Trophoblast cell (in vitro differentiated cells and primary cell): ENCODE measurements at regions not wholly inside any gene's neighbourhood (a gene's known extent, or its start where the extent isn't known, plus 50 kb on each side); places are given as distances from the start of the nearest gene placed in this dataset.
"Not testable (repeated sequence)": the region's sequence is repeated elsewhere in the genome, so short reads cannot be mapped to it uniquely, and the experiment has no call there.

Experiments
- DNase-seq, 2 donors: peaks; one replicate each; pipeline ENCODE4 v3.0.0-alpha.2; 2016
- H2AFZ ChIP-seq: 2 replicates; pipeline ENCODE4 v1.6.1; 2013; ENCODE audit warnings: low read length, moderate library complexity, mild to moderate bottlenecking; ENCODE audit not compliant: insufficient read depth, poor library complexity
- H2AK5ac ChIP-seq: 2 replicates; pipeline ENCODE4 v1.6.1; 2013; ENCODE audit warnings: mild to moderate bottlenecking, low read length
- H2BK120ac ChIP-seq: 2 replicates; pipeline ENCODE4 v1.6.1; 2013; ENCODE audit warnings: low read length, mild to moderate bottlenecking, moderate library complexity; ENCODE audit not compliant: insufficient read depth, poor library complexity
- H2BK12ac ChIP-seq: 2 replicates; pipeline ENCODE4 v1.6.1; 2013; ENCODE audit warnings: mild to moderate bottlenecking, low read length, moderate library complexity
- H2BK5ac ChIP-seq: 2 replicates; pipeline ENCODE4 v1.6.1; 2013; ENCODE audit warnings: low read length, low read depth, moderate library complexity, mild to moderate bottlenecking; ENCODE audit not compliant: poor library complexity
- H3K14ac ChIP-seq: 2 replicates; pipeline ENCODE4 v1.6.1; 2013; ENCODE audit warnings: mild to moderate bottlenecking, low read length
- H3K18ac ChIP-seq: 2 replicates; pipeline ENCODE4 v1.6.1; 2013; ENCODE audit warnings: mild to moderate bottlenecking, low read length
- H3K23ac ChIP-seq: 2 replicates; pipeline ENCODE4 v1.6.1; 2013; ENCODE audit warnings: low read length
- H3K27ac ChIP-seq: 2 replicates; pipeline ENCODE4 v1.5.1; 2013; ENCODE audit warnings: low read depth, mild to moderate bottlenecking, inconsistent platforms, low read length, moderate library complexity
- H3K27me3 ChIP-seq: 2 replicates; pipeline ENCODE4 v1.6.1; 2013; ENCODE audit warnings: inconsistent platforms, mild to moderate bottlenecking, low read length, moderate library complexity; ENCODE audit not compliant: insufficient read depth
- H3K36me3 ChIP-seq, 2 experiments: 1 replicate in 1 of 2; 2 replicates in 1 of 2; pipeline ENCODE4 v1.6.1; 2013; ENCODE audit warnings: low read length in 2 of 2, mild to moderate bottlenecking in 2 of 2, moderate library complexity in 1 of 2; ENCODE audit not compliant: insufficient read depth in 2 of 2, control insufficient read depth in 1 of 2
- H3K4ac ChIP-seq: 2 replicates; pipeline ENCODE4 v1.6.1; 2013; ENCODE audit warnings: low read depth, mild to moderate bottlenecking, low read length, moderate library complexity
- H3K4me1 ChIP-seq, 2 experiments: 1 replicate in 1 of 2; 2 replicates in 1 of 2; pipeline ENCODE4 v1.6.1; 2013; ENCODE audit warnings: low read length in 2 of 2, mild to moderate bottlenecking in 2 of 2, moderate library complexity in 1 of 2; ENCODE audit not compliant: insufficient read depth in 2 of 2, control insufficient read depth in 1 of 2
- H3K4me2 ChIP-seq: 2 replicates; pipeline ENCODE4 v1.6.1; 2013; ENCODE audit warnings: inconsistent platforms, mild to moderate bottlenecking, low read length, moderate library complexity
- H3K4me3 ChIP-seq: 2 replicates; pipeline ENCODE4 v1.5.1; 2013; ENCODE audit warnings: mild to moderate bottlenecking, low read depth, low read length, inconsistent platforms
- H3K79me1 ChIP-seq: one replicate; pipeline ENCODE4 v1.6.1; 2013; ENCODE audit warnings: low read length
- H3K79me2 ChIP-seq: 2 replicates; pipeline ENCODE4 v1.6.1; 2013; ENCODE audit warnings: low read length, mild to moderate bottlenecking; ENCODE audit not compliant: control insufficient read depth, insufficient read depth, poor library complexity
- H3K9ac ChIP-seq: 2 replicates; pipeline ENCODE4 v1.6.1; 2013; ENCODE audit warnings: mild to moderate bottlenecking, low read length
- H3K9me3 ChIP-seq: 2 replicates; pipeline ENCODE4 v1.6.1; 2013; ENCODE audit warnings: low read depth, mild to moderate bottlenecking, control low read depth, inconsistent platforms, low read length; ENCODE audit not compliant: insufficient read depth
- H4K12ac ChIP-seq: 2 replicates; pipeline ENCODE4 v1.6.1; 2013; ENCODE audit warnings: low read depth, mild to moderate bottlenecking, low read length, moderate library complexity
- H4K8ac ChIP-seq: 2 replicates; pipeline ENCODE4 v1.6.1; 2013; ENCODE audit warnings: low read depth, mild to moderate bottlenecking, low read length, moderate library complexity
- H4K91ac ChIP-seq: one replicate; pipeline ENCODE4 v1.6.1; 2013; ENCODE audit warnings: low read depth, mild to moderate bottlenecking, low read length, moderate library complexity
- WGBS: extraction: QIAGEN DNeasy Blood & Tissue Kit; methylation state at CpG from one replicate; pipeline ENCODE4 v1.1.7; 2013; ENCODE audit warnings: missing lambda C conversion rate; ENCODE audit not compliant: insufficient read length, insufficient coverage; ENCODE audit errors: extremely low coverage; 5-methylcytosine and 5-hydroxymethylcytosine counted together

- no peak overlapping the region for H4K12ac ChIP-seq
- H3K9me3 ChIP-seq: peaks cover 2% of the 10 kb centered on the region
- no peak overlapping the region for H3K27ac ChIP-seq
- H3K4me2 ChIP-seq: no peak overlapping the region
- DNase-seq: no peak
- H3K23ac ChIP-seq: no peak overlapping the region
- no peak overlapping the region for H3K4me3 ChIP-seq
- no peak overlapping the region for H2BK5ac ChIP-seq
- H3K27me3 ChIP-seq: no peaks in the 10 kb centered on the region
- no peak overlapping the region for H2AFZ ChIP-seq
- peak overlapping the region; percentile 17 for H3K9ac ChIP-seq
- H2AK5ac ChIP-seq: no peak overlapping the region
- H3K4ac ChIP-seq: no peak overlapping the region
- no peaks in the 10 kb centered on the region for H3K79me1 ChIP-seq
- H3K79me2 ChIP-seq: no peaks in the 10 kb centered on the region
- H2BK120ac ChIP-seq: no peak overlapping the region
- H3K36me3 ChIP-seq: no peaks in the 10 kb centered on the region
- H3K18ac ChIP-seq: no peak overlapping the region
- no peaks in the 10 kb centered on the region for H3K4me1 ChIP-seq
- no peak overlapping the region for H4K91ac ChIP-seq
- no peak overlapping the region for H2BK12ac ChIP-seq
- H3K14ac ChIP-seq: no peak overlapping the region
- no CpG with 5 or more reads among the region's 3 CpGs for WGBS
- no peak overlapping the region for H4K8ac ChIP-seq
These were observed 79.7 kb upstream of the RUNX3 start for GRCh38 chr1:25009671-25010262.

DNA sequence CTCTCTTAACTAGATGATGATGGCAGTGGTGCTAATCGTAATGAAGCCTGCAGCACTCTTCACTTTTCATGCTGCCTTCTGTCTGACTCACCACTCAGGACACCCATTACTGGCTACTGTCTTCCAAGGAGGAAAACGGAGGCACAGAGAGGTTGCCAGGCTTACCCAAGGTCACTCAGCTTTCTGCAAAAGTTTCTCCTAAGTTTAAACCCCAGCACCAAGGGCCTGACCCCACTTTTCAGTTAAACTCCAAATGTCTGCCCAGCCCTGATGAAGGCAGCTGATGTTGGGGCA is 78.1 kb upstream of the RUNX3 start:
- no peak overlapping the region for H3K4me2 ChIP-seq
- no peak overlapping the region for H3K18ac ChIP-seq
- no peak overlapping the region for H3K9ac ChIP-seq
- H3K4ac ChIP-seq: no peak overlapping the region
- DNase-seq: peak; percentile 35 to 59
- no peak overlapping the region for H2BK120ac ChIP-seq
- H3K79me1 ChIP-seq: no peaks in the 10 kb centered on the region
- no peak overlapping the region for H2AFZ ChIP-seq
- H3K27me3 ChIP-seq: no peaks in the 10 kb centered on the region
- H2BK5ac ChIP-seq: no peak overlapping the region
- H3K79me2 ChIP-seq: no peaks in the 10 kb centered on the region
- H4K91ac ChIP-seq: no peak overlapping the region
- H3K4me3 ChIP-seq: no peak overlapping the region
- H3K27ac ChIP-seq: no peak overlapping the region
- H3K23ac ChIP-seq: no peak overlapping the region
- no peak overlapping the region for H4K8ac ChIP-seq
- H3K4me1 ChIP-seq: no peaks in the 10 kb centered on the region
- no CpG with 5 or more reads among the region's 2 CpGs for WGBS
- H2AK5ac ChIP-seq: no peak overlapping the region
- no peak overlapping the region for H2BK12ac ChIP-seq
- no peak overlapping the region for H3K14ac ChIP-seq
- no peaks in the 10 kb centered on the region for H3K36me3 ChIP-seq
- H3K9me3 ChIP-seq: peaks cover 2% of the 10 kb centered on the region
- H4K12ac ChIP-seq: no peak overlapping the region

- DNase-seq, H3K79me1 ChIP-seq, H3K4me3 ChIP-seq, H4K8ac ChIP-seq, H2AK5ac ChIP-seq, H3K14ac ChIP-seq, H3K36me3 ChIP-seq, H2AFZ ChIP-seq, H3K27me3 ChIP-seq, H3K9me3 ChIP-seq, H2BK12ac ChIP-seq, H3K9ac ChIP-seq, H4K12ac ChIP-seq, H3K4ac ChIP-seq, H3K23ac ChIP-seq, H3K27ac ChIP-seq, H3K4me1 ChIP-seq, H3K18ac ChIP-seq, H2BK5ac ChIP-seq, H3K79me2 ChIP-seq, H2BK120ac ChIP-seq, H4K91ac ChIP-seq, H3K4me2 ChIP-seq: not testable (repeated sequence)
- WGBS: no CpG with 5 or more reads among the region's 18 CpGs
These were observed 77.5 kb upstream of the RUNX3 start for GRCh38 chr1:25007390-25008191.

DNA sequence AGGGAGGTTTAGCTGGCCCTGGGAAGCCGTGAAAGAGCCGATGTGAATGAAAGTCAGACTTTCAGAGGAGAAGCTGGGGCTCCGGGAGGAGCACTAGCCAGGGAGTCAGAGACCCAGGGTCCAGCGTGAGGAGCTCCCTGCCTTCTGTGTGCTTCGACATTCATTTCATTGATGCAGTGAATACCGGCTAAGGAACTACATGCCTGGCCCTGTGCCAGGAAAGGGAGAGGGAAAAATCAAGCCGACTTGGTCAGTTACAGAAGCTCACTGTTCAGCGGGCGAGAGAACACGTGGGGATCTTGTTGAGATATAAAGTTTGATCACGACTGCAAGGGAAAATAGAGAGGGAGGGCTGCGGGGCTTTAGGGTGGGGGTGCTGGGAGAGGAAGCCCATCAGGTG is 76.7 kb upstream of the RUNX3 start:
- H2AK5ac ChIP-seq: no peak overlapping the region
- no peak overlapping the region for H2BK120ac ChIP-seq
- DNase-seq: no peak
- H3K27me3 ChIP-seq: no peaks in the 10 kb centered on the region
- H4K12ac ChIP-seq: no peak overlapping the region
- H2BK5ac ChIP-seq: no peak overlapping the region
- no peak overlapping the region for H3K18ac ChIP-seq
- H2AFZ ChIP-seq: no peak overlapping the region
- no peak overlapping the region for H4K8ac ChIP-seq
- WGBS: no CpG with 5 or more reads among the region's 12 CpGs
- no peak overlapping the region for H3K14ac ChIP-seq
- H4K91ac ChIP-seq: no peak overlapping the region
- no peak overlapping the region for H3K23ac ChIP-seq
- no peak overlapping the region for H3K9ac ChIP-seq
- H3K4me2 ChIP-seq: no peak overlapping the region
- no peak overlapping the region for H3K4me3 ChIP-seq
- no peaks in the 10 kb centered on the region for H3K79me2 ChIP-seq
- H3K4ac ChIP-seq: no peak overlapping the region
- peaks cover 2% of the 10 kb centered on the region for H3K9me3 ChIP-seq
- no peak overlapping the region for H3K27ac ChIP-seq
- H3K79me1 ChIP-seq: no peaks in the 10 kb centered on the region
- H2BK12ac ChIP-seq: no peak overlapping the region
- H3K4me1 ChIP-seq: no peaks in the 10 kb centered on the region
- no peaks in the 10 kb centered on the region for H3K36me3 ChIP-seq
